SU-DHL-6 (cell line): ENCODE measurements at regions not wholly inside any gene's neighbourhood (a gene's known extent, or its start where the extent isn't known, plus 50 kb on each side); places are given as distances from the start of the nearest gene placed in this dataset.

ENCODE experiments used
- H2AFZ ChIP-seq: fragments of 200-600 bp; sonication (generic); 2 replicates; pipeline ENCODE4 v1.6.1; 2014; ENCODE audit warnings: low read depth, mild to moderate bottlenecking, moderate library complexity, mixed read lengths, antibody characterized with exemption, low read length; ENCODE audit not compliant: severe bottlenecking
- H3F3A ChIP-seq: fragments of 200-600 bp; shearing (Covaris generic); 2 replicates; pipeline ENCODE4 v1.6.0; 2016; ENCODE audit warnings: antibody characterized with exemption, mild to moderate bottlenecking; ENCODE audit not compliant: insufficient read depth
- H3K27ac ChIP-seq: fragments of 200-600 bp; sonication (generic); 2 replicates; pipeline ENCODE4 v1.5.1; 2016; ENCODE audit warnings: low read depth, mild to moderate bottlenecking, low read length, moderate library complexity, mixed read lengths
- H3K27me3 ChIP-seq: fragments of 200-600 bp; sonication (generic), shearing (Covaris generic); 2 replicates; pipeline ENCODE4 v1.6.0; 2014; ENCODE audit warnings: mild to moderate bottlenecking, low read length
- H3K36me3 ChIP-seq: fragments of 200-600 bp; sonication (generic); 2 replicates; pipeline ENCODE4 v1.6.1; 2014; ENCODE audit warnings: mild to moderate bottlenecking, low read length, mixed read lengths
- H3K4me2 ChIP-seq: fragments of 300-600, 200-600 bp; shearing (Covaris generic), sonication (generic); 2 replicates; pipeline ENCODE4 v1.6.0; 2014; ENCODE audit warnings: low read length, low read depth, mild to moderate bottlenecking; ENCODE audit not compliant: poor library complexity, severe bottlenecking
- H3K4me3 ChIP-seq: fragments of 200-600 bp; sonication (generic); 2 replicates; pipeline ENCODE4 v1.5.1; 2014; ENCODE audit warnings: antibody characterized with exemption, low read length, mild to moderate bottlenecking, mixed read lengths; ENCODE audit not compliant: insufficient read depth, poor library complexity, severe bottlenecking
- H3K79me2 ChIP-seq: fragments of 200-600 bp; sonication (generic); 2 replicates; pipeline ENCODE4 v1.6.1; 2014; ENCODE audit warnings: mild to moderate bottlenecking, low read length, moderate library complexity; ENCODE audit not compliant: insufficient read depth
- H3K9ac ChIP-seq: fragments of 200-600 bp; sonication (generic); 2 replicates; pipeline ENCODE4 v1.7.0; 2014; ENCODE audit warnings: mild to moderate bottlenecking, low read length
- H3K9me2 ChIP-seq: fragments of 200-600 bp; sonication (generic); replicated peaks from 2 replicates; pipeline ENCODE4 v1.6.1; 2014; ENCODE audit warnings: low read length; ENCODE audit not compliant: insufficient read depth
- H3K9me3 ChIP-seq: fragments of 200-600 bp; sonication (generic); 2 replicates; pipeline ENCODE4 v1.6.1; 2014; ENCODE audit warnings: low read length, mixed read lengths; ENCODE audit not compliant: insufficient read depth
- H4K20me1 ChIP-seq: fragments of 200-600 bp; sonication (generic); 2 replicates; pipeline ENCODE4 v1.6.1; 2014; ENCODE audit warnings: low read depth, mild to moderate bottlenecking, antibody characterized with exemption, low read length, moderate library complexity, mixed read lengths
- CTCF ChIP-seq: fragments of 200-600 bp; sonication (generic); IDR thresholded peaks from one replicate; pipeline ENCODE4 v1.5.1; 2017; ENCODE audit warnings: antibody characterized with exemption, mild to moderate bottlenecking, low read length, moderate library complexity; ENCODE audit not compliant: insufficient read depth, poor library complexity, severe bottlenecking
- EZH2phosphoT487 ChIP-seq: fragments of 200-600 bp; sonication (generic), shearing (Covaris generic); conservative IDR thresholded peaks from 2 replicates; pipeline ENCODE4 v1.6.1; 2018; ENCODE audit warnings: mild to moderate bottlenecking, antibody characterized with exemption, low read length, moderate library complexity, mixed read lengths

- Histone ChIP-seq H3K27ac (no peak overlapping the region), H3K9ac (no peak overlapping the region), H3K4me3 (no peak overlapping the region), H3K27me3 (no peaks in the 10 kb centered on the region), H3F3A (no peaks in the 10 kb centered on the region), H2AFZ (no peak overlapping the region), H4K20me1 (no peaks in the 10 kb centered on the region), H3K9me2 (no peaks in the 10 kb centered on the region), H3K79me2 (no peaks in the 10 kb centered on the region), H3K9me3 (no peaks in the 10 kb centered on the region), H3K36me3 (no peaks in the 10 kb centered on the region), H3K4me2 (no peak overlapping the region)
- TF ChIP-seq EZH2phosphoT487 (no peak), CTCF (no peak)
Measured at GRCh38 chr1:221316491-221317056, 425.3 kb downstream of the DUSP10 start.

- Histone ChIP-seq H3K9me2 (no peaks in the 10 kb centered on the region), H3K79me2 (no peaks in the 10 kb centered on the region), H3K4me2 (no peak overlapping the region), H3K27me3 (no peaks in the 10 kb centered on the region), H3F3A (no peaks in the 10 kb centered on the region), H3K9me3 (no peaks in the 10 kb centered on the region), H4K20me1 (no peaks in the 10 kb centered on the region), H2AFZ (no peak overlapping the region), H3K9ac (no peak overlapping the region), H3K27ac (no peak overlapping the region), H3K4me3 (no peak overlapping the region), H3K36me3 (no peaks in the 10 kb centered on the region)
- no peak for TF ChIP-seq EZH2phosphoT487
- TF ChIP-seq CTCF: no peak
Measured at GRCh38 chr1:221317537-221317936, 424.4 kb downstream of the DUSP10 start.

GRCh38 chr1:221327954-221328353 lies 413.9 kb downstream of the DUSP10 start:
- TF ChIP-seq EZH2phosphoT487 (no peak), CTCF (no peak)
- no peaks in the 10 kb centered on the region for H3K9me2 ChIP-seq
- no peaks in the 10 kb centered on the region for H3K36me3 ChIP-seq
- H3K27me3 ChIP-seq: no peaks in the 10 kb centered on the region
- H3K79me2 ChIP-seq: no peaks in the 10 kb centered on the region
- no peak overlapping the region for H3K27ac ChIP-seq
- H4K20me1 ChIP-seq: no peaks in the 10 kb centered on the region
- H3K9me3 ChIP-seq: no peaks in the 10 kb centered on the region
- H3F3A ChIP-seq: no peaks in the 10 kb centered on the region
- no peak overlapping the region for H2AFZ ChIP-seq
- H3K9ac ChIP-seq: no peak overlapping the region
- no peak overlapping the region for H3K4me2 ChIP-seq
- no peak overlapping the region for H3K4me3 ChIP-seq
